ENCODE measurements at regions not wholly inside any gene's neighbourhood (a gene's known extent, or its start where the extent isn't known, plus 50 kb on each side); places are given as distances from the start of the nearest gene placed in this dataset.

GRCh38 chr1:239612379-239612778, 226.0 kb downstream of the CHRM3 start:
- TF ChIP-seq POLR2AphosphoS5 (IDR thresholded peaks at IDR 0.05; ENCODE audit: borderline replicate concordance, low read depth, low read length): no peak
- no peak for TF ChIP-seq EZH2 (IDR thresholded peaks at IDR 0.05)
- no peak for TF ChIP-seq FOXP2 (optimal IDR thresholded peaks at IDR 0.05; ENCODE audit: control extremely low read depth, extremely low read length, insufficient read depth)

Measured in SK-N-MC (cell line).